ENCODE measurements at regions not wholly inside any gene's neighbourhood (a gene's known extent, or its start where the extent isn't known, plus 50 kb on each side); places are given as distances from the start of the nearest gene placed in this dataset.

DNA sequence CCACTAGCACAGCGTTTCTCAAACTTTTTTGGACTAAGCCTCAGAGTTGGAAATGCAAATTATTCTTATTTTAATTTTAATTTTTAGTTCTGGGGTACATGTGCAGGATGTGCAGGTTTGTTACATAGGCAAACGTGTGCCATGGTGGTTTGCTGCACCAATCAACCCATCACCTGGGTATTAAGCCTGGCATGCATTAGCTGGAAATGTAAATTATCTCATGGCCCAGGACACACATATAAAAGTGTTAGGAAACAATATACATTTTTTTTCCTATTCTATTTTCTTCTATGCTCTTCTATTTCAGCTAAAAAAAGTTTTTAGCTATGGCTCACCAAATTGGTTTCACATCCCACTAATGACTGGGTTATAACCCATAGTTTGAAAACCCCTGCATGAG lies 73.3 kb upstream of the LRIG1 start:
- TF ChIP-seq, protein P1, sequence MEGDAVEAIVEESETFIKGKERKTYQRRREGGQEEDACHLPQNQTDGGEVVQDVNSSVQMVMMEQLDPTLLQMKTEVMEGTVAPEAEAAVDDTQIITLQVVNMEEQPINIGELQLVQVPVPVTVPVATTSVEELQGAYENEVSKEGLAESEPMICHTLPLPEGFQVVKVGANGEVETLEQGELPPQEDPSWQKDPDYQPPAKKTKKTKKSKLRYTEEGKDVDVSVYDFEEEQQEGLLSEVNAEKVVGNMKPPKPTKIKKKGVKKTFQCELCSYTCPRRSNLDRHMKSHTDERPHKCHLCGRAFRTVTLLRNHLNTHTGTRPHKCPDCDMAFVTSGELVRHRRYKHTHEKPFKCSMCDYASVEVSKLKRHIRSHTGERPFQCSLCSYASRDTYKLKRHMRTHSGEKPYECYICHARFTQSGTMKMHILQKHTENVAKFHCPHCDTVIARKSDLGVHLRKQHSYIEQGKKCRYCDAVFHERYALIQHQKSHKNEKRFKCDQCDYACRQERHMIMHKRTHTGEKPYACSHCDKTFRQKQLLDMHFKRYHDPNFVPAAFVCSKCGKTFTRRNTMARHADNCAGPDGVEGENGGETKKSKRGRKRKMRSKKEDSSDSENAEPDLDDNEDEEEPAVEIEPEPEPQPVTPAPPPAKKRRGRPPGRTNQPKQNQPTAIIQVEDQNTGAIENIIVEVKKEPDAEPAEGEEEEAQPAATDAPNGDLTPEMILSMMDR (IDR thresholded peaks at IDR 0.05), result no peak
- TF ChIP-seq POLR2AphosphoS5 (IDR thresholded peaks at IDR 0.05; ENCODE audit: insufficient read depth in 1 of 2, low read depth in 1 of 2) (no peak), POLR2A (IDR thresholded peaks at IDR 0.05) (no peak)
